OCI-LY7 (cell line): ENCODE measurements at regions not wholly inside any gene's neighbourhood (a gene's known extent, or its start where the extent isn't known, plus 50 kb on each side); places are given as distances from the start of the nearest gene placed in this dataset.

Experiments
- CTCF ChIP-seq: fragments of 200-600 bp; sonication (generic); conservative IDR thresholded peaks from 2 replicates; pipeline ENCODE4 v1.5.1; 2014; ENCODE audit warnings: mild to moderate bottlenecking, antibody characterized with exemption, low read length, moderate library complexity, mixed read lengths
- EZH2phosphoT487 ChIP-seq: fragments of 200-600 bp; sonication (generic); IDR thresholded peaks from 2 replicates; pipeline ENCODE4 v1.6.1; 2018; ENCODE audit warnings: low read depth, borderline replicate concordance, mild to moderate bottlenecking, mixed run types, antibody characterized with exemption, low read length, moderate library complexity, mixed read lengths

GRCh38 chr2:60371219-60371618 is 182.2 kb downstream of the BCL11A start:
- TF ChIP-seq CTCF = no peak
- TF ChIP-seq EZH2phosphoT487 = no peak
